GM12864 (cell line): ENCODE measurements at regions not wholly inside any gene's neighbourhood (a gene's known extent, or its start where the extent isn't known, plus 50 kb on each side); places are given as distances from the start of the nearest gene placed in this dataset.

ENCODE experiments used
- DNase-seq: peaks from one replicate; pipeline ENCODE4 v3.0.0-alpha.2; 2011; ENCODE audit warnings: low read depth
- H3K4me3 ChIP-seq: 2 replicates; pipeline ENCODE4 v1.5.1; 2011; ENCODE audit warnings: mild to moderate bottlenecking, low read depth, low read length, control low read depth
- CTCF ChIP-seq: IDR thresholded peaks from 2 replicates; pipeline ENCODE4 v1.5.1; 2011; ENCODE audit warnings: low read depth, mild to moderate bottlenecking, moderate library complexity, low read length, control low read depth, inconsistent platforms; ENCODE audit errors: missing control alignments

- no peak for TF ChIP-seq CTCF
- no peak overlapping the region for H3K4me3 ChIP-seq
- DNase-seq = no peak
Observed at GRCh38 chr13:83709426-83710132, 172.7 kb downstream of the SLITRK1 start.

- no peak for TF ChIP-seq CTCF
- no peak for DNase-seq
- no peak overlapping the region for H3K4me3 ChIP-seq
Observed at GRCh38 chr13:83702021-83702420, 180.3 kb downstream of the SLITRK1 start.

- H3K4me3 ChIP-seq = no peak overlapping the region
- no peak for TF ChIP-seq CTCF
- no peak for DNase-seq
Observed at GRCh38 chr13:83692800-83693199, 189.5 kb downstream of the SLITRK1 start.

- no peak for DNase-seq
- no peak for TF ChIP-seq CTCF
- no peak overlapping the region for H3K4me3 ChIP-seq
Observed at GRCh38 chr13:83691966-83692365, 190.3 kb downstream of the SLITRK1 start.

GRCh38 chr13:83681547-83681946 is 200.7 kb downstream of the SLITRK1 start:
- DNase-seq = no peak
- no peak for TF ChIP-seq CTCF
- H3K4me3 ChIP-seq = no peak overlapping the region

- H3K4me3 ChIP-seq = no peak overlapping the region
- no peak for DNase-seq
- TF ChIP-seq CTCF = no peak
Observed at GRCh38 chr13:83677985-83678384, 204.3 kb downstream of the SLITRK1 start.

- no peak overlapping the region for H3K4me3 ChIP-seq
- no peak for DNase-seq
- TF ChIP-seq CTCF = no peak
Observed at GRCh38 chr13:83672612-83673011, 209.7 kb downstream of the SLITRK1 start.
